B cell (primary cell): ENCODE measurements at regions not wholly inside any gene's neighbourhood (a gene's known extent, or its start where the extent isn't known, plus 50 kb on each side); places are given as distances from the start of the nearest gene placed in this dataset.

Experiments
- ATAC-seq: fragments of 200-7000 bp; cut with Tn5 transposase; one replicate; pipeline ENCODE4 v1.10.0; 2021; ENCODE audit warnings: low read depth, mild to moderate bottlenecking, moderate number of reproducible peaks, moderate library complexity
- CTCF ChIA-PET: fragments of 350-600 bp; sonication (Branson Sonifier 250); formaldehyde crosslinking; loops from one replicate; lab custom pipeline; 2021; ENCODE audit warnings: antibody characterized with exemption, inconsistent platforms; lab: Charles Lee
- POLR2A ChIA-PET: fragments of 350-600 bp; sonication (Branson Sonifier 250); formaldehyde crosslinking; loops from one replicate; lab custom pipeline; 2021; ENCODE audit warnings: antibody characterized with exemption; lab: Charles Lee
- DNase-seq: peaks from one replicate; pipeline ENCODE4 v3.0.0; 2013
- H2AFZ ChIP-seq: 2 replicates; pipeline ENCODE4 v1.6.1; 2012; ENCODE audit warnings: mild to moderate bottlenecking, low read depth, low read length; ENCODE audit not compliant: insufficient read depth, poor library complexity, severe bottlenecking
- H3K27ac ChIP-seq, 2 donors: 1 replicate in 1 of 2; 2 replicates in 1 of 2; pipeline ENCODE4 v1.5.1; 2012 to 2013; ENCODE audit warnings: low read length in 2 of 2, mild to moderate bottlenecking in 2 of 2, moderate library complexity in 1 of 2
- H3K27me3 ChIP-seq, 4 experiments: fragments of 200-600 bp in 1 of 4; sonication (generic) in 1 of 4; replicated peaks in 1 of 4; 1 replicate in 2 of 4; 2 replicates in 2 of 4; pipeline versions ENCODE4 v1.6.1 to v1.7.0; 2013 to 2016; ENCODE audit warnings: low read length in 3 of 4, mild to moderate bottlenecking in 2 of 4, mixed read lengths in 1 of 4, moderate library complexity in 1 of 4; ENCODE audit not compliant: insufficient read depth in 4 of 4, control insufficient read depth in 3 of 4; ENCODE audit errors: control extremely low read depth in 1 of 4
- H3K36me3 ChIP-seq, 2 experiments: replicated peaks in 1 of 2; 1 replicate in 1 of 2; 2 replicates in 1 of 2; pipeline versions ENCODE4 v1.6.1 to v1.7.1; 2013; ENCODE audit warnings: low read length in 1 of 2; ENCODE audit not compliant: insufficient read depth in 2 of 2, control insufficient read depth in 1 of 2; ENCODE audit errors: control extremely low read depth in 1 of 2, extremely low read depth in 1 of 2
- H3K4me1 ChIP-seq, 2 donors: fragments of 200-600 bp in 1 of 2; sonication (generic) in 1 of 2; 1 replicate in 1 of 2; 2 replicates in 1 of 2; pipeline versions ENCODE4 v1.5.1 to v1.6.1; 2013 to 2017; ENCODE audit warnings: low read length in 2 of 2; ENCODE audit not compliant: control insufficient read depth in 2 of 2, insufficient read depth in 2 of 2
- H3K4me2 ChIP-seq: replicated peaks from 2 replicates; pipeline ENCODE3; 2012; ENCODE audit warnings: mild to moderate bottlenecking, low read depth, low read length; ENCODE audit not compliant: poor library complexity, severe bottlenecking
- H3K4me3 ChIP-seq, 5 experiments: fragments of 200-600 bp in 1 of 5; sonication (generic) in 1 of 5; 1 replicate in 3 of 5; 2 replicates in 2 of 5; pipeline versions ENCODE4 v1.5.1 to v1.7.0; 2011 to 2016; ENCODE audit warnings: low read length in 4 of 5, mild to moderate bottlenecking in 4 of 5, low read depth in 2 of 5, control low read depth in 1 of 5, moderate library complexity in 1 of 5; ENCODE audit not compliant: insufficient read depth in 1 of 5; ENCODE audit errors: control extremely low read depth in 1 of 5, extremely low read depth in 1 of 5
- H3K79me2 ChIP-seq: fragments of 200-600 bp; sonication (generic); one replicate; pipeline ENCODE4 v1.6.0; 2016; ENCODE audit warnings: low read length; ENCODE audit not compliant: control insufficient read depth, insufficient read depth
- H3K9ac ChIP-seq: fragments of 200-600 bp; sonication (generic); 2 replicates; pipeline ENCODE4 v1.6.1; 2017; ENCODE audit warnings: mild to moderate bottlenecking, low read length, moderate library complexity
- H3K9me3 ChIP-seq, 3 donors: one replicate each; pipeline versions ENCODE4 v1.6.1 to v1.7.1; 2013; ENCODE audit warnings: low read length in 2 of 3; ENCODE audit not compliant: control insufficient read depth in 2 of 3, insufficient read depth in 1 of 3; ENCODE audit errors: control extremely low read depth in 1 of 3
- H4K20me1 ChIP-seq: 2 replicates; pipeline ENCODE4 v1.6.0; 2012; ENCODE audit warnings: mild to moderate bottlenecking, low read length; ENCODE audit not compliant: insufficient read depth, control insufficient read depth, poor library complexity, severe bottlenecking
- H3K27ac Mint-ChIP-seq: one replicate; pipeline ENCODE4 v1.8.0; 2021; ENCODE audit warnings: mixed read lengths
- H3K27me3 Mint-ChIP-seq: one replicate; pipeline ENCODE4 v1.8.0; 2021; ENCODE audit warnings: mixed read lengths
- H3K4me1 Mint-ChIP-seq: one replicate; pipeline ENCODE4 v1.8.0; 2021; ENCODE audit warnings: mixed read lengths
- H3K4me3 Mint-ChIP-seq: one replicate; pipeline ENCODE4 v1.8.0; 2021; ENCODE audit warnings: mixed read lengths
- H3K9me3 Mint-ChIP-seq: one replicate; pipeline ENCODE4 v1.8.0; 2022; ENCODE audit warnings: mixed read lengths; ENCODE audit not compliant: insufficient read depth
- CTCF ChIP-seq: fragments of 200-600 bp; IDR thresholded peaks from one replicate; pipeline ENCODE4 v1.8.0; 2022; ENCODE audit warnings: antibody characterized with exemption, mild to moderate bottlenecking
- EZH2 ChIP-seq: IDR thresholded peaks from 2 replicates; pipeline ENCODE4 v1.6.1; 2012; ENCODE audit warnings: borderline replicate concordance, low read depth, mild to moderate bottlenecking, moderate library complexity, low read length; ENCODE audit not compliant: insufficient read depth, poor library complexity, severe bottlenecking
- WGBS: methylation state at CpG from one replicate; pipeline ENCODE4 v1.1.5; 2013; ENCODE audit warnings: missing lambda C conversion rate; ENCODE audit not compliant: insufficient coverage; 5-methylcytosine and 5-hydroxymethylcytosine counted together
- intact Hi-C: fragments of 100-400 bp; cut with micrococcal nuclease; formaldehyde crosslinking; loops from one replicate; pipeline ENCODE4 v1.10.0; 2022

GRCh38 chr5:18158166-18158565 is 523.9 kb downstream of the TAF11L14 start:
- no peak overlapping the region for H3K27ac ChIP-seq
- H3K27me3 ChIP-seq = no peaks in the 10 kb centered on the region
- H3K9me3 ChIP-seq = peaks cover 0 to 3% (median 2%) of the 10 kb centered on the region in 3 donors
- no peak overlapping the region for H3K4me3 Mint-ChIP-seq
- no peak overlapping the region for H3K4me3 ChIP-seq
- ATAC-seq (no peak), DNase-seq (no peak)
- no peak overlapping the region for H3K4me2 ChIP-seq
- no peaks in the 10 kb centered on the region for H4K20me1 ChIP-seq
- H3K9me3 Mint-ChIP-seq = peaks cover 2% of the 10 kb centered on the region
- no peaks in the 10 kb centered on the region for H3K79me2 ChIP-seq
- no peaks in the 10 kb centered on the region for H3K4me1 ChIP-seq
- H3K9ac ChIP-seq = no peak overlapping the region
- no peaks in the 10 kb centered on the region for H3K36me3 ChIP-seq
- H3K27me3 Mint-ChIP-seq = no peaks in the 10 kb centered on the region
- WGBS = no CpG with 5 or more reads among the region's 2 CpGs
- H2AFZ ChIP-seq = no peak overlapping the region
- CTCF ChIA-PET = no interaction called here
- POLR2A ChIA-PET = no interaction called here
- TF ChIP-seq EZH2 (no peak), CTCF (no peak)
- H3K4me1 Mint-ChIP-seq = no peaks in the 10 kb centered on the region
- intact Hi-C loops = no loop called here
- no peak overlapping the region for H3K27ac Mint-ChIP-seq

DNA sequence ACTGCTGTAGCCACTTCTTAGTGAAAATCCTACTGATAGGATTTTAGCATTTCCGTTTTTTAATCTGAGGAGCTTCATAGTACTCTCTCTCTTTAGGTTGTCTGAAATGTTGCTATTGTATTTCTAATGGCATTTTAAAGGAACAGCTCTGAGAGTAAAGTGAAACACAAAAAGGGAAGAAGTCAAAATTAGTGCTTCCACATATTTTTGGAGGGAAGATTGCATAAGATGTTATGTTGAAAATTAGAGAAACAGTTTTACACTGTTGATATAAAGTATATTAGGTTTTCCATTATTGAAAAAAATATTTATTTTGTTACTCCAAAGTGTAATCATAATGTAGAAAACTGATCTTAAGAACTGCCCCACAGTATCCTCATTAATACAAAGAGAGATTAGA is 525.1 kb downstream of the TAF11L14 start:
- CTCF ChIA-PET = no interaction called here
- ATAC-seq = no peak

More for the DNA sequence above, 525.1 kb downstream of the TAF11L14 start:
- Histone ChIP-seq H3K4me2 (no peak overlapping the region), H3K27me3 (no peaks in the 10 kb centered on the region), H3K4me1 (no peaks in the 10 kb centered on the region), H3K4me3 (no peak overlapping the region), H3K36me3 (no peaks in the 10 kb centered on the region), H2AFZ (no peak overlapping the region), H4K20me1 (no peaks in the 10 kb centered on the region), H3K27ac (no peak overlapping the region), H3K9me3 (peaks cover 0 to 3% (median 2%) of the 10 kb centered on the region in 3 donors), H3K9ac (no peak overlapping the region), H3K79me2 (no peaks in the 10 kb centered on the region)
- no peak for TF ChIP-seq EZH2
- TF ChIP-seq CTCF = no peak
- no peaks in the 10 kb centered on the region for H3K4me1 Mint-ChIP-seq
- H3K9me3 Mint-ChIP-seq = peaks cover 2% of the 10 kb centered on the region
- WGBS = 60% methylated on average over 1 of the region's 1 CpG
- H3K4me3 Mint-ChIP-seq = no peak overlapping the region
- DNase-seq = no peak
- no peaks in the 10 kb centered on the region for H3K27me3 Mint-ChIP-seq
- no peak overlapping the region for H3K27ac Mint-ChIP-seq
- intact Hi-C loops = no loop called here
- POLR2A ChIA-PET = no interaction called here
